ENCODE measurements at regions not wholly inside any gene's neighbourhood (a gene's known extent, or its start where the extent isn't known, plus 50 kb on each side); places are given as distances from the start of the nearest gene placed in this dataset.

GRCh38 chr2:15782009-15782751 is 158.2 kb upstream of the MYCN start:
- no peak for TF ChIP-seq REST (IDR thresholded peaks at IDR 0.05; ENCODE audit: insufficient replicate concordance, low read depth)
- no peak for TF ChIP-seq CTCF (IDR thresholded peaks at IDR 0.05; ENCODE audit: insufficient read depth, low read length)
- TF ChIP-seq GABPA (IDR thresholded peaks at IDR 0.05; ENCODE audit: low read depth), result no peak
- no peak for TF ChIP-seq POLR2AphosphoS5 (IDR thresholded peaks at IDR 0.05; ENCODE audit: low read depth)

Measured in HL-60 (cell line).